ENCODE measurements at regions not wholly inside any gene's neighbourhood (a gene's known extent, or its start where the extent isn't known, plus 50 kb on each side); places are given as distances from the start of the nearest gene placed in this dataset.
"Not testable (repeated sequence)": the region's sequence is repeated elsewhere in the genome, so short reads cannot be mapped to it uniquely, and the experiment has no call there.

GRCh38 chr18:59985289-59985688 lies 85.5 kb downstream of the PMAIP1 start:
- no peaks in the 10 kb centered on the region for H3K27me3 ChIP-seq (replicated peaks; ENCODE audit: control insufficient read depth, insufficient read depth, low read length)
- no peaks in the 10 kb centered on the region for H3K36me3 ChIP-seq (ENCODE audit: control insufficient read depth, insufficient read depth, low read length)
- no peak for DNase-seq (ENCODE audit: extremely low read depth, insufficient read length)
- no peak overlapping the region for H3K4me3 ChIP-seq (replicated peaks; ENCODE audit: low read depth, low read length)
- TF ChIP-seq CTCF (IDR thresholded peaks at IDR 0.05; ENCODE audit: insufficient read depth, low read length, poor library complexity, severe bottlenecking) = no peak

DNA sequence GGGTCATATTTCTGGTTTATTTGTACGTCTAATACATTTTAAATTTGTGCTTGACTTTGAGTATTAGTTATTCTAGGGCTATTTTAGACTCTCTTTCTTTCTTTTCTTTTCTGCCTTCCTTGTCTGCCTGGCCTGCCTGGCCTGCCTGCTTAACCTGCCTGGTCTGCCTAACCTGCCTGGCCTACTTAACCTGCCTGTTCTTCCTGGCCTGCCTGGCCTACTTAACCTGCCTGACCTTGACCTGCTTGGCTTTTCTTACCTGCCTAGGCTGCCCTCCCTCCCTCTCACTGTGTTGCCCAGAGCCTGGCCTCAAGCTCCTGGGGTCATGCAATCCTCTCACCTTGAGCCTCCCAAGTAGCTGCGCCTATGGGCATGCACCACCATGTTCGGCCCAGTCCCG lies 83.7 kb downstream of the PMAIP1 start:
- TF ChIP-seq CTCF (IDR thresholded peaks at IDR 0.05; ENCODE audit: insufficient read depth, low read length, poor library complexity, severe bottlenecking) = no peak
- Histone ChIP-seq H3K4me3 (replicated peaks; ENCODE audit: low read depth, low read length) (no peak overlapping the region), H3K27me3 (replicated peaks; ENCODE audit: control insufficient read depth, insufficient read depth, low read length) (no peaks in the 10 kb centered on the region), H3K36me3 (ENCODE audit: control insufficient read depth, insufficient read depth, low read length) (no peaks in the 10 kb centered on the region)
- no peak for DNase-seq (ENCODE audit: extremely low read depth, insufficient read length)

- Histone ChIP-seq H3K27me3 (replicated peaks; ENCODE audit: control insufficient read depth, insufficient read depth, low read length) (no peaks in the 10 kb centered on the region), H3K36me3 (ENCODE audit: control insufficient read depth, insufficient read depth, low read length) (no peaks in the 10 kb centered on the region), H3K4me3 (replicated peaks; ENCODE audit: low read depth, low read length) (no peak overlapping the region)
- no peak for TF ChIP-seq CTCF (IDR thresholded peaks at IDR 0.05; ENCODE audit: insufficient read depth, low read length, poor library complexity, severe bottlenecking)
- DNase-seq (ENCODE audit: extremely low read depth, insufficient read length) = no peak
Observed at GRCh38 chr18:59980188-59980637, 80.4 kb downstream of the PMAIP1 start.

GRCh38 chr18:59971871-59972428 lies 72.2 kb downstream of the PMAIP1 start:
- H3K4me3 ChIP-seq (replicated peaks; ENCODE audit: low read depth, low read length) = no peak overlapping the region
- H3K36me3 ChIP-seq (ENCODE audit: control insufficient read depth, insufficient read depth, low read length) = no peaks in the 10 kb centered on the region
- TF ChIP-seq CTCF (IDR thresholded peaks at IDR 0.05; ENCODE audit: insufficient read depth, low read length, poor library complexity, severe bottlenecking) = no peak
- no peaks in the 10 kb centered on the region for H3K27me3 ChIP-seq (replicated peaks; ENCODE audit: control insufficient read depth, insufficient read depth, low read length)
- DNase-seq (ENCODE audit: extremely low read depth, insufficient read length) = no peak

- not testable (repeated sequence) for H3K36me3 ChIP-seq (ENCODE audit: control insufficient read depth, insufficient read depth, low read length); H3K27me3 ChIP-seq (replicated peaks; ENCODE audit: control insufficient read depth, insufficient read depth, low read length); H3K4me3 ChIP-seq (replicated peaks; ENCODE audit: low read depth, low read length); DNase-seq (ENCODE audit: extremely low read depth, insufficient read length)
Observed at GRCh38 chr18:59971144-59971543, 71.3 kb downstream of the PMAIP1 start.

DNA sequence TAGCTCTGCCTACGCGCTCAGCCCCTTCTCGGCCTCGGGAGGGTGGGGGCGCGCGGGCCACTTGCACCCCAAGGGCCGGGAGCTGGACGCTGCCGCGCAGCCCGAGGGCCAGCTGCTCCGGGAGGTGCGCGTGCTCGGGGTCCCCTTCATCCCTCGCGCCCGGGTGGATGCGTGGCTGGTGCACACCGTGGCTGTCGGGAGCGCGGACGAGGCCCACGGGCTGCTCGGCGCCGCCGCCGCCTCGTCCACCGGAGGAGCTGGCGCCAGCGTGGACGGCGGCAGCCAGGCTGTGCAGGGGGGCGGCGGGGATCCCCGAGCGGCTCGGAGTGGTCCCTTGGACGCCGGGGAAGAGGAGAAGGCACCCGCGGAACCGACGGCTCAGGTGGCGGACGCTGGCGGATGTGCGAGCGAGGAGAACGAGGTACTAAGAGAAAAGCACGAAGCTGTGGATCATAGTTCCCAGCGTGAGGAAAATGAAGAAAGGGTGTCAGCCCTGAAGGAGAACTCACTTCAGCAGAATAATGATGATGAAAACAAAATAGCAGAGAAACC lies 69.8 kb downstream of the PMAIP1 start:
- H3K4me3 ChIP-seq (replicated peaks; ENCODE audit: low read depth, low read length); H3K27me3 ChIP-seq (replicated peaks; ENCODE audit: control insufficient read depth, insufficient read depth, low read length): not testable (repeated sequence)

DNA sequence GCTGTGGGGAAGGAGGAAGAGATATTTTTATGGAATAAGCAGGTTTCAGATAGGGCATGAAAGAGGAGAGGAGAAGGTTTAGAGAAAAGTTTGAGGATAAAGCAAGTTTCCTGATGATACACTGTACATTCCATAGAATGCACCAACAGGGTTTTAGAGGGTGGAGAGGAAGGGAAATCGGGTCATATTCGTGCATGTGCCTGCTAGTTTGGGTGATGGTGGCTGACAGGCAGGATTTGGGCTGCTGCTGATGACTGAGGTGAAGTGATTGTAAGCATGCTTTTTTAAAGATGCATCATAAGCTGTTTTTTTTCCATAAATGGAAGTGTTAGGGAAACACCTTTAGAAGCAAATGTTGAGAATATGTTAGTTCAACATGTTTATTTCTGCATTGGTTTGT lies 68.8 kb downstream of the PMAIP1 start:
- no peaks in the 10 kb centered on the region for H3K36me3 ChIP-seq (ENCODE audit: control insufficient read depth, insufficient read depth, low read length)
- no peak for TF ChIP-seq CTCF (IDR thresholded peaks at IDR 0.05; ENCODE audit: insufficient read depth, low read length, poor library complexity, severe bottlenecking)
- no peaks in the 10 kb centered on the region for H3K27me3 ChIP-seq (replicated peaks; ENCODE audit: control insufficient read depth, insufficient read depth, low read length)
- no peak overlapping the region for H3K4me3 ChIP-seq (replicated peaks; ENCODE audit: low read depth, low read length)
- no peak for DNase-seq (ENCODE audit: extremely low read depth, insufficient read length)

More for the DNA sequence above, 69.8 kb downstream of the PMAIP1 start:
- not testable (repeated sequence) for DNase-seq (ENCODE audit: extremely low read depth, insufficient read length); H3K36me3 ChIP-seq (ENCODE audit: control insufficient read depth, insufficient read depth, low read length)

Data from GM06990 (cell line).